AG04450 (cell line): ENCODE measurements at regions not wholly inside any gene's neighbourhood (a gene's known extent, or its start where the extent isn't known, plus 50 kb on each side); places are given as distances from the start of the nearest gene placed in this dataset.

Experiments
- CTCF ChIA-PET: fragments of 300-600, 350-600 bp; formaldehyde crosslinking; extraction: SDS; loops from one replicate; lab custom pipeline; 2022; ENCODE audit warnings: antibody characterized with exemption, inconsistent platforms; lab: Charles Lee
- POLR2A ChIA-PET: fragments of 350-600 bp; formaldehyde crosslinking; extraction: SDS; loops from one replicate; lab custom pipeline; 2021; ENCODE audit warnings: antibody characterized with exemption, inconsistent platforms; lab: Yijun Ruan, JAX
- DNase-seq: peaks from one replicate; pipeline ENCODE4 v3.0.0-alpha.2; 2011; ENCODE audit warnings: low read depth, low spot score
- H3K27ac ChIP-seq: one replicate; pipeline ENCODE4 v1.5.1; 2012; ENCODE audit warnings: low read depth, low read length, control low read depth
- H3K27me3 ChIP-seq: one replicate; pipeline ENCODE4 v1.6.0; 2012; ENCODE audit warnings: low read length; ENCODE audit not compliant: control insufficient read depth, insufficient read depth
- H3K4me3 ChIP-seq: 2 replicates; pipeline ENCODE4 v1.5.1; 2011; ENCODE audit warnings: mild to moderate bottlenecking, low read depth, low read length, control low read depth
- H3K9me3 ChIP-seq: 2 replicates; pipeline ENCODE4 v1.5.1; 2012; ENCODE audit warnings: low read length; ENCODE audit not compliant: control insufficient read depth, insufficient read depth
- CTCF ChIP-seq: IDR thresholded peaks from 2 replicates; pipeline ENCODE4 v1.5.1; 2011; ENCODE audit warnings: low read depth, low read length, control low read depth, inconsistent platforms

GRCh38 chr1:30036666-30037065 lies 686.7 kb downstream of the MATN1 start:
- CTCF ChIA-PET = no interaction called here
- H3K9me3 ChIP-seq = 0 out of 2 replicates have a peak, but pooled peaks cover 2% of the 10 kb centered on the region
- peaks cover 5% of the 10 kb centered on the region for H3K27me3 ChIP-seq
- H3K4me3 ChIP-seq = no peak overlapping the region
- TF ChIP-seq CTCF = no peak
- DNase-seq = no peak
- H3K27ac ChIP-seq = no peak overlapping the region
- POLR2A ChIA-PET = no interaction called here

GRCh38 chr1:30036229-30036547 lies 687.2 kb downstream of the MATN1 start:
- H3K4me3 ChIP-seq = no peak overlapping the region
- POLR2A ChIA-PET = no interaction called here
- peaks cover 5% of the 10 kb centered on the region for H3K27me3 ChIP-seq
- DNase-seq = no peak
- CTCF ChIA-PET = no interaction called here
- H3K27ac ChIP-seq = no peak overlapping the region
- H3K9me3 ChIP-seq = no peaks in the 10 kb centered on the region
- no peak for TF ChIP-seq CTCF

- Histone ChIP-seq H3K27me3 (peaks cover 5% of the 10 kb centered on the region), H3K4me3 (no peak overlapping the region), H3K9me3 (no peaks in the 10 kb centered on the region), H3K27ac (no peak overlapping the region)
- ChIA-PET CTCF (no interaction called here), POLR2A (no interaction called here)
- no peak for DNase-seq
- no peak for TF ChIP-seq CTCF
Observed at GRCh38 chr1:30035522-30036228, 687.7 kb downstream of the MATN1 start.

- no peaks in the 10 kb centered on the region for H3K9me3 ChIP-seq
- peaks cover 5% of the 10 kb centered on the region for H3K27me3 ChIP-seq
- no peak for TF ChIP-seq CTCF
- H3K27ac ChIP-seq = no peak overlapping the region
- ChIA-PET POLR2A (no interaction called here), CTCF (no interaction called here)
- no peak overlapping the region for H3K4me3 ChIP-seq
- DNase-seq = no peak
Observed at GRCh38 chr1:30034627-30035521, 688.5 kb downstream of the MATN1 start.

- no peak for DNase-seq
- no peak for TF ChIP-seq CTCF
- POLR2A ChIA-PET = no interaction called here
Observed at GRCh38 chr1:30034105-30034626, 689.2 kb downstream of the MATN1 start.

More at GRCh38 chr1:30034105-30034626, 689.2 kb downstream of the MATN1 start:
- H3K9me3 ChIP-seq = no peaks in the 10 kb centered on the region
- H3K4me3 ChIP-seq = no peak overlapping the region
- H3K27me3 ChIP-seq = peaks cover 5% of the 10 kb centered on the region
- H3K27ac ChIP-seq = no peak overlapping the region
- CTCF ChIA-PET = no interaction called here
